ENCODE measurements at regions not wholly inside any gene's neighbourhood (a gene's known extent, or its start where the extent isn't known, plus 50 kb on each side); places are given as distances from the start of the nearest gene placed in this dataset.
"Not testable (repeated sequence)": the region's sequence is repeated elsewhere in the genome, so short reads cannot be mapped to it uniquely, and the experiment has no call there.

DNA sequence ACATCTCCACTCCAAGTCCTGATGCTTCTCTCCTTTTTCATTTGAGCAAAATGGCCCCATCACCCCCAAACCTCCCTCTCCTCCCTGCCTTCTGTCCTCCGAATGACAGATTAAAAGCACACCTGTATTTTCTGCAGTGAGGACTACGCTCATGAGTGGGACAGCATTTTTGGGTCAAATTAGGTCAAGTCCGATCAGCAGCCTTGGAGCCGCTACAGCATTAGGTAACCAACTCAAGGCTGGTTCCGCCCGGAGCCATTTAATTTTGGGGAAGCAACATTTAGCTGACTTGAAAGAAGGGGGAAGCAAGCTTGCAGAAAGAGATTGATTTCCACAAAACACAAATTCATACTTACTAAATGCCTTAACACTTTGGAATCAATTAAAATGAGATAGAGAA, 324.1 kb upstream of the CDH5 start:
- DNase-seq: no peak

DNA sequence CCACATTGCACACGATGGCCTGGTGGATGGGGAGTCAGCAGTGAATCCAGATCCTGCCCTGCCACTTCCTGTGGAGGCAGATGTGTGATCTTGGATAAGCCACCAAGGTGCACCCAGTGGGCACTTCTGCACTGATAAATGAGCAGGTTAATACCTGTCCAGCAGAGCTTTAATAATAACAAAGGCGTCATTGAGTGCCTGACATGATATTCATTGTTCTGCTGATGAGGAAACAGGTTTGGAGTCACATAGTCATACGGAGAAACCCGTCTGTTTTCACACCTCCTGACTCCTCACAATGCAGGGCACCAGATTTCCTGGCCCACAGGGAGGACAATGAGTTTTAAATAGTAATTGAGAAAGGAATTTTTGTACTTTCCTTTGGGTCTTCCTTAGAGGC, 324.6 kb upstream of the CDH5 start:
- no peak for DNase-seq

- no peak for DNase-seq
Observed at GRCh38 chr16:66039793-66040192, 326.7 kb upstream of the CDH5 start.

GRCh38 chr16:66036793-66037715, 329.4 kb upstream of the CDH5 start:
- DNase-seq: no peak

GRCh38 chr16:66036184-66036583, 330.3 kb upstream of the CDH5 start:
- no peak for DNase-seq

- no peak for DNase-seq
Observed at GRCh38 chr16:66035096-66035495, 331.4 kb upstream of the CDH5 start.

GRCh38 chr16:66032841-66033240, 333.6 kb upstream of the CDH5 start:
- no peak for DNase-seq

- no peak for DNase-seq
Observed at GRCh38 chr16:66030036-66030435, 336.5 kb upstream of the CDH5 start.

GRCh38 chr16:66028510-66029216, 337.8 kb upstream of the CDH5 start:
- DNase-seq: no peak

- DNase-seq: no peak
Observed at GRCh38 chr16:66026787-66027330, 339.6 kb upstream of the CDH5 start.

GRCh38 chr16:66026211-66026610, 340.3 kb upstream of the CDH5 start:
- no peak for DNase-seq

GRCh38 chr16:66025751-66026150, 340.7 kb upstream of the CDH5 start:
- no peak for DNase-seq

DNA sequence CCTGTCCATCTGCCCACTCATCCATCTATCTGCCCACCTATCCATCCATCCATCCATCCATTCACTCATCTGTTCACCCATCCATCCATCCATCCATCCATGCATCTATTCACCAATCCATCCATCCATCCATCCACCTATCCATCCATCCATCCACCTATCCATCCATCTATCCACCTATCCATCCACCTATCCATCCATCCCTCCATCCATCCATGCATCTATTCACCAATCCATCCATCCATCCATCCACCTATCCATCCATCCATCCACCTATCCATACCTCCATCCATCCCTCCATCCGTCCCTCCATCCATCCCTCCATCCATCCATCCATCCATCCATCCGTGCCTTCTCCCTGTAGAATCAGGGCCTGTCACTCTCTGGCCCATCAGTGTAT, 341.9 kb upstream of the CDH5 start:
- DNase-seq: not testable (repeated sequence)

- DNase-seq: no peak
Observed at GRCh38 chr16:66023481-66023880, 343.0 kb upstream of the CDH5 start.

GRCh38 chr16:66020642-66021041, 345.8 kb upstream of the CDH5 start:
- DNase-seq: no peak

DNA sequence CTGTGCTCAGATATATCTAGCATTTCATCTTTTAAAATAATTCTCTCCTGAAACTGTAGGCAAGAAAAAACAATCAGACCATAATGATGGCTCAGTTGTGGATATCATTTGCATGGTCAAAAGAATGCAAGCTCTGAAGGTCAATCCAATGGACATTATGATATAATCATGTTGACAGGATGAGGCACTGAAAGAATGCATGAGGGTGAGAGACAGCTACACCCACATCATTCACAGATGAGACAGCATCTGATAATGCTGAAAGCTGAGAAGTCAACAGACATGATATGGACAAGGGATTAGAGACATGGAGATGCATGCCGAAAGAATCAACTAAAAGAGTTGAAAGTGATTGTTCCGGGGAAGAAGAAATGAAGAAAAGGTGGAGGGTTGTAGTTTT, 346.4 kb upstream of the CDH5 start:
- DNase-seq: no peak

GRCh38 chr16:66019502-66019901, 347.0 kb upstream of the CDH5 start:
- DNase-seq: not testable (repeated sequence)

DNA sequence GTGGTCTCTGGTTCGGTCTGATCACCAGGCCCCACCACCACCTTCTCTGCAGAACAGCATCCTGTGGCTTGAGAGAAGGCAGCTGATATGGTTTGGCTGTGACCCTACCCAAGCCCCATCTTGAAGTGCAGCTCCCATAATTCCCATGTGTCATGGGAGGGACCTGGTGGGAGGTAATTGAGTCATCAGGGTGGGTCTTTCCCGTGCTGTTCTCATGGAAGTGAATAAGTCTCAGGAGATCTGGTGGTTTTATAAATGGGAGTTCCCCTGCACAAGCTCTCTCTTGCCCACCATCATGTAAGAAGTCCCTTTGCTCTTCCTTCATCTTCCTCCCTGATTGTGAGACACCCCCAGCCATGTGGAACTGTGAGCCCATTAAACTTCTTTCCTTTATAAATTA, 352.3 kb upstream of the CDH5 start:
- no peak for DNase-seq

DNA sequence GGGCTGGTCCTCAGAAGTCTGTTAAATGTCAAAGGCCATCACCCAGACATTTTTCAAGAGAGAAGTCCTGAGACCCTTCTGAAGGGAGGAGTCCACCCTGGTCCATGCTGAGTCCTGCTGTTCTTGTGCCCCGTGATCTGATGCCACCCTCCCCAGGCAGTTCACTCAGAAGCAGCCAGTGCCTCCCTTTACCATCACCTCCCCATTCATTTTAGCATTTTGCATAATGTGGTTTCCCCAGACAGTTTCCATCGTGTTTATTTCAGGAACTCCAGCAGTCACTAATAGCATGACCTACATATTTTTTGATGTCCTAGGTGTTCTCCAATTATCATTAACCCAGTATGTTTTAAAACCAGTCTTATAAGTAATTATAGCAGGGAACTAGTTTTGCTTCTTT, 353.0 kb upstream of the CDH5 start:
- no peak for DNase-seq

- no peak for DNase-seq
Observed at GRCh38 chr16:66008136-66008535, 358.4 kb upstream of the CDH5 start.

DNA sequence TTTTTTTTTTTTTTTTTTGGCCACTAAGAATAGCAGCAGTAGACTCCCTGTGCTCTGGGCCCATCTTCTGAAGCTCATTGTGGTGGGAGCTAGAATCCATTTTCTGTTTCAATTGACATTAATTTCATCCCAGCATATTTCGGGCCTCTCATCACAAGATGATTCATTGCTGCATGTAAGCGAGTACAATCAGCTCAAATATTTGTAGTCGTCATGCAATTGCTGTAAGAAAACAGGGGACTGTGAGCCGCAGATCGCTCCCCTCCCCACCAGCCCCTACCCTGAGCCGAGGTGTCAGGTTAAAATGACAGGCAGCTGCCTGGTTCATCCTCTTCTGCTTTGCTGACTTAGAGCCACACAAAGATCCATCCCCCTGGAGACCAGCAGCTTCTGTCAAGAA, 358.8 kb upstream of the CDH5 start:
- DNase-seq: no peak

DNA sequence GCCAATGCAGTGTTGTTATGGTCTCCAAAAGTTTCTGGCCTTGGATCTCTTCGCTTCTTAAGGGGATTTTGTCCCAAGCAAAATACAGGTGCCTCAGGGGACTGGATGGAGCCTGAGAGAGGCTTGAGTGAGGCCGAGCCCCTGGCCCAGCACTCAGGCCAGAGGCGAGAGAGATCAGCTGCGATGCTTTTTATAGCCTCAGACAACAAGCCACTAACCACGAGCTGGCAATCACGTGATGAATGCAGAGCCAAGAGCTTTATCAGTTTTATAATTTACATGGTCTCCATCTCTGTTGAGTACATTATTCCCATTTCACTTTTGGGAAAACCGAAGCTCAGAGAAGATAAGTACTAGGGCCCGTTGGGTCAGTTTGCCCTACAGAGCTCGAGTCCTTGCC, 360.0 kb upstream of the CDH5 start:
- DNase-seq: no peak

- no peak for DNase-seq
Observed at GRCh38 chr16:66004699-66005098, 361.8 kb upstream of the CDH5 start.

DNA sequence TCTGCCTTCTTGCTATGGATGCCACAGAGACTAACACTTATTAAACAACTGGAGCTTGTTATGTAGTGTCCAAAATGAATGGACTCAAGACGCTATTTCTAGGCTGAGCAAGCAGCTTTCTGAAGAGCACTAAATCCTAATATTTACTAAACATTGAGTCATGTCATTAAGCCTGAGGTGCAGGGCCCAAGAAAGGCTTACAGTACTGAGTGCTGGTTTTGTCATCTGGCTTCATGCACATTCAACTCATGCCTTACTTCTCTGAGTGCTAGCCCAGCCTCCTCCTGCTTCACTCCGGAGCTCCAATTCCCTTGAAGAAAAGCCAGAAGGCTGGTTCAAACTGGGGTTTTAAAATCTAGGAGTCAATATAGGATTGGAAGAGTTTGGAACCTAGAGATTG, 363.3 kb upstream of the CDH5 start:
- DNase-seq: no peak
